ENCODE measurements at regions not wholly inside any gene's neighbourhood (a gene's known extent, or its start where the extent isn't known, plus 50 kb on each side); places are given as distances from the start of the nearest gene placed in this dataset.

- TF ChIP-seq PRDM15 (CRISPR knock-in tag; IDR thresholded peaks at IDR 0.05) (no peak), TCF12 (IDR thresholded peaks at IDR 0.05; ENCODE audit: low read depth, low read length) (no peak), ZNF24 (IDR thresholded peaks at IDR 0.05) (no peak), ATF2 (IDR thresholded peaks at IDR 0.05; ENCODE audit: low read length) (no peak), POLR2AphosphoS2 (IDR thresholded peaks at IDR 0.05; ENCODE audit: low read depth, low read length) (no peak), IRF5 (IDR thresholded peaks at IDR 0.05; ENCODE audit: borderline replicate concordance) (no peak), BACH1 (IDR thresholded peaks at IDR 0.05; ENCODE audit: borderline replicate concordance) (no peak)
These were observed 335.0 kb downstream of the VPS13C start (continued) for GRCh38 chr15:61725251-61725650.
